ENCODE measurements at regions not wholly inside any gene's neighbourhood (a gene's known extent, or its start where the extent isn't known, plus 50 kb on each side); places are given as distances from the start of the nearest gene placed in this dataset.
A peak's percentile ranks its signal among the peaks of the same experiment; 100 is the strongest.

- POLR2A ChIA-PET = no interaction called here
- no peaks in the 10 kb centered on the region for H3K36me3 ChIP-seq (ENCODE audit: control insufficient read depth, insufficient read depth, low read length)
- BruUV-seq (replicated peaks) = no TSS peak
- no peaks in the 10 kb centered on the region for H3K9me3 ChIP-seq
- H3K27me3 ChIP-seq (replicated peaks; ENCODE audit: control insufficient read depth, insufficient read depth, low read length) = no peaks in the 10 kb centered on the region
- DNase-seq = no peak
- Mint-ChIP-seq H3K4me1 (ENCODE audit: low read depth, unreplicated experiment) (peaks cover 7% of the 10 kb centered on the region), H3K36me3 (ENCODE audit: insufficient read depth, unreplicated experiment) (no peaks in the 10 kb centered on the region), H3K4me3 (ENCODE audit: unreplicated experiment) (no peak overlapping the region), H3K27ac (ENCODE audit: unreplicated experiment) (peak overlapping the region; percentile 31), H3K9me3 (ENCODE audit: unreplicated experiment) (no peaks in the 10 kb centered on the region), H3K27me3 (ENCODE audit: insufficient read depth, unreplicated experiment) (no peaks in the 10 kb centered on the region)
- CTCF ChIA-PET = interaction anchor here (0.6 kb wide), 1 partner anchor 459 kb away, joined by 3 read pairs; no protein-coding TSS in a partner anchor
- intact Hi-C loops (cut with micrococcal nuclease; ENCODE audit: unreplicated experiment) = no loop called here
- H3K4me3 ChIP-seq (ENCODE audit: low read depth, low read length) = no peak overlapping the region
- H3K4me1 ChIP-seq = no peaks in the 10 kb centered on the region
- TF ChIP-seq CTCF (IDR thresholded peaks at IDR 0.05; ENCODE audit: insufficient read depth in 1 of 2, low read depth in 1 of 2, low read length in 1 of 2, severe bottlenecking in 1 of 2, unreplicated experiment in 1 of 2) = no peak
These were observed 218.4 kb upstream of the HS6ST1 start for GRCh38 chr2:128536925-128537620.

GRCh38 chr2:128537646-128538045 is 219.0 kb upstream of the HS6ST1 start:
- BruUV-seq (replicated peaks) = no TSS peak
- intact Hi-C loops (cut with micrococcal nuclease; ENCODE audit: unreplicated experiment) = no loop called here
- Histone ChIP-seq H3K4me1 (no peaks in the 10 kb centered on the region), H3K4me3 (ENCODE audit: low read depth, low read length) (no peak overlapping the region), H3K36me3 (ENCODE audit: control insufficient read depth, insufficient read depth, low read length) (no peaks in the 10 kb centered on the region), H3K9me3 (no peaks in the 10 kb centered on the region), H3K27me3 (replicated peaks; ENCODE audit: control insufficient read depth, insufficient read depth, low read length) (no peaks in the 10 kb centered on the region)
- no peak for DNase-seq
- TF ChIP-seq CTCF (IDR thresholded peaks at IDR 0.05; ENCODE audit: insufficient read depth in 1 of 2, low read depth in 1 of 2, low read length in 1 of 2, severe bottlenecking in 1 of 2, unreplicated experiment in 1 of 2) = no peak
- H3K4me1 Mint-ChIP-seq (ENCODE audit: low read depth, unreplicated experiment) = peaks cover 7% of the 10 kb centered on the region
- no peaks in the 10 kb centered on the region for H3K27me3 Mint-ChIP-seq (ENCODE audit: insufficient read depth, unreplicated experiment)
- H3K4me3 Mint-ChIP-seq (ENCODE audit: unreplicated experiment) = no peak overlapping the region
- no peaks in the 10 kb centered on the region for H3K9me3 Mint-ChIP-seq (ENCODE audit: unreplicated experiment)
- H3K36me3 Mint-ChIP-seq (ENCODE audit: insufficient read depth, unreplicated experiment) = no peaks in the 10 kb centered on the region
- CTCF ChIA-PET = interaction anchor here (0.6 kb wide), 1 partner anchor 458 kb away, joined by 3 read pairs; no protein-coding TSS in a partner anchor
- no peak overlapping the region for H3K27ac Mint-ChIP-seq (ENCODE audit: unreplicated experiment)
- POLR2A ChIA-PET = no interaction called here

GRCh38 chr2:128538396-128538795 is 219.7 kb upstream of the HS6ST1 start:
- no peaks in the 10 kb centered on the region for H3K9me3 ChIP-seq
- no peaks in the 10 kb centered on the region for H3K27me3 ChIP-seq (replicated peaks; ENCODE audit: control insufficient read depth, insufficient read depth, low read length)
- peaks cover 7% of the 10 kb centered on the region for H3K4me1 Mint-ChIP-seq (ENCODE audit: low read depth, unreplicated experiment)
- H3K27ac Mint-ChIP-seq (ENCODE audit: unreplicated experiment) = no peak overlapping the region
- no peak for TF ChIP-seq CTCF (IDR thresholded peaks at IDR 0.05; ENCODE audit: insufficient read depth in 1 of 2, low read depth in 1 of 2, low read length in 1 of 2, severe bottlenecking in 1 of 2, unreplicated experiment in 1 of 2)
- DNase-seq = no peak
- no peaks in the 10 kb centered on the region for H3K36me3 Mint-ChIP-seq (ENCODE audit: insufficient read depth, unreplicated experiment)
- H3K9me3 Mint-ChIP-seq (ENCODE audit: unreplicated experiment) = no peaks in the 10 kb centered on the region
- H3K27me3 Mint-ChIP-seq (ENCODE audit: insufficient read depth, unreplicated experiment) = no peaks in the 10 kb centered on the region
- CTCF ChIA-PET = no interaction called here
- H3K36me3 ChIP-seq (ENCODE audit: control insufficient read depth, insufficient read depth, low read length) = no peaks in the 10 kb centered on the region
- intact Hi-C loops (cut with micrococcal nuclease; ENCODE audit: unreplicated experiment) = no loop called here
- H3K4me3 ChIP-seq (ENCODE audit: low read depth, low read length) = no peak overlapping the region
- no peaks in the 10 kb centered on the region for H3K4me1 ChIP-seq
- no peak overlapping the region for H3K4me3 Mint-ChIP-seq (ENCODE audit: unreplicated experiment)
- POLR2A ChIA-PET = no interaction called here
- no TSS peak for BruUV-seq (replicated peaks)

Data from Caco-2 (cell line).